Loucy (cell line): ENCODE measurements at regions not wholly inside any gene's neighbourhood (a gene's known extent, or its start where the extent isn't known, plus 50 kb on each side); places are given as distances from the start of the nearest gene placed in this dataset.

Experiments used
- CTCF ChIP-seq: fragments of 200-600 bp; sonication (generic); conservative IDR thresholded peaks from 2 replicates; pipeline ENCODE4 v1.5.1; 2014; ENCODE audit warnings: mild to moderate bottlenecking, antibody characterized with exemption, low read length
- EZH2phosphoT487 ChIP-seq: fragments of 200-600 bp; IDR thresholded peaks from 2 replicates; pipeline ENCODE4 v1.6.1; 2018; ENCODE audit warnings: antibody characterized with exemption, mild to moderate bottlenecking, moderate library complexity, borderline replicate concordance

GRCh38 chr11:90732486-90732885, 509.6 kb upstream of the CHORDC1 start:
- TF ChIP-seq CTCF (no peak), EZH2phosphoT487 (no peak)
